ENCODE measurements at regions not wholly inside any gene's neighbourhood (a gene's known extent, or its start where the extent isn't known, plus 50 kb on each side); places are given as distances from the start of the nearest gene placed in this dataset.
"Not testable (repeated sequence)": the region's sequence is repeated elsewhere in the genome, so short reads cannot be mapped to it uniquely, and the experiment has no call there.

DNA sequence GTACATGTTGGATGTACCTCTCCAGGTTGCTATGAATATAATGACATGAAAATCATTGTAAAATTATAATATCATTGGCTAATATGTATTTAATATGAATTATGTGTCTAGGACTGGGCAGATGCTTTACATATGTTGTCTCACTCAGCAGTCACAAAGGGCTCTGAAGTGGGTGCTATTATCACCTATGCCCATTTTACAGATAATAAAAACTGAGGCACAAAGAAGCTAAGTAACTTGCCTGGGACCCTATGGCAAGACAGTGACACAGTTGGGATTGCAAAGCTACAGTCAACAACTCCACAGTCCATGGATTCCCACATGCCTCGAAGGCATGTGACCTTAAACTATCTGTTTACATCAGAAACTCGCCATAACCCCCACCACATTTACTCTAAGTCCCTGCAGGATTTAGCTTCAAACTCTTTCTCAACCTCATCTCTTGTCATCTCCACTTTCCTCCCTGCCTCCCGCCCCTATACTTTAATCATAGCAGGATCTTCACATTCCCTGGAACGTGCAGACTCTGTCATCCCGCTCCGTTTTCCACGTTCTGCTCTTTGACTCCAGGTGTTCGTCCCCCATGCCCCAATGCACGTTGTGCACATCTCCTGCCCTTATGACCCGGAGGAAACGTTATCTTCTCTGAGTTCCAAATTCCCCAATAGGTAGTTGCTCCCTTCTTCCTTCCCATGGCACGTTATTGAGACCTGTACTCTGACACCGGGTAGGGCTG, 143.0 kb upstream of the NRIP1 start:
- H4K20me1 ChIP-seq (ENCODE audit: insufficient read depth, low read depth, low read length): no peaks in the 10 kb centered on the region
- H3K4me3 ChIP-seq (ENCODE audit: low read length): no peak overlapping the region

DNA sequence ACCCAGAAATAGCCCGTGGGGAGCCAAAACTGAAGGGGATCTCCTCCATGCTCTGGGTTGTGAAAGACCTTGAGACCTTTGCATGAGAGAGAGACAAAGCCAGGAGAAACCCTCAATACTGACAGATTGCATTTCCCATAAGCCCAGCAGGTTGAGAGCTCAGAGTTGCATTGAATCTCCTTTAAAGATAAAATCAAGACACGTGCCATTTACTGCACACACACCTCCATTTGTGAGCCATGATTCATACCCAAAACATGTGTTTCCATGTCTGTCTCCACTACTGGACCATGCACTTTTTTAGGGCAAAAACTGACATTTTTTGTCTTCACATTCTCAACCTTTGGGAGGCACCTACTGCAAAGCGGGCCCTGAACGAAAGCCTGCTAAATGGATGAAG, 144.0 kb upstream of the NRIP1 start:
- H3K4me1 ChIP-seq (ENCODE audit: low read length): peaks cover 12% of the 10 kb centered on the region
- H3K9me2 ChIP-seq (replicated peaks; ENCODE audit: insufficient read depth, low read length): no peaks in the 10 kb centered on the region
- no peaks in the 10 kb centered on the region for H3K27me3 ChIP-seq (ENCODE audit: low read length)
- no peaks in the 10 kb centered on the region for H4K20me1 ChIP-seq (ENCODE audit: insufficient read depth, low read depth, low read length)
- no peak overlapping the region for H3K4me2 ChIP-seq (ENCODE audit: low read depth, low read length, poor library complexity, severe bottlenecking)
- H3K4me3 ChIP-seq (ENCODE audit: low read length): no peak overlapping the region
- no peak overlapping the region for H3K9ac ChIP-seq (ENCODE audit: low read length)
- no peaks in the 10 kb centered on the region for H3K9me3 ChIP-seq (ENCODE audit: low read length)
- no peaks in the 10 kb centered on the region for H3K79me2 ChIP-seq (ENCODE audit: low read length)
- H2AFZ ChIP-seq (ENCODE audit: low read length): no peak overlapping the region
- no peak for DNase-seq
- no peaks in the 10 kb centered on the region for H3K36me3 ChIP-seq (ENCODE audit: insufficient read depth, low read length)
- no peak overlapping the region for H3K27ac ChIP-seq (ENCODE audit: low read length)

More for the DNA sequence above, 143.0 kb upstream of the NRIP1 start:
- Histone ChIP-seq H3K36me3 (ENCODE audit: insufficient read depth, low read length) (no peaks in the 10 kb centered on the region), H3K9ac (ENCODE audit: low read length) (no peak overlapping the region), H3K9me2 (replicated peaks; ENCODE audit: insufficient read depth, low read length) (no peaks in the 10 kb centered on the region), H2AFZ (ENCODE audit: low read length) (no peak overlapping the region), H3K4me2 (ENCODE audit: low read depth, low read length, poor library complexity, severe bottlenecking) (no peak overlapping the region), H3K4me1 (ENCODE audit: low read length) (peaks cover 12% of the 10 kb centered on the region), H3K79me2 (ENCODE audit: low read length) (no peaks in the 10 kb centered on the region), H3K9me3 (ENCODE audit: low read length) (no peaks in the 10 kb centered on the region), H3K27me3 (ENCODE audit: low read length) (no peaks in the 10 kb centered on the region), H3K27ac (ENCODE audit: low read length) (no peak overlapping the region)
- no peak for DNase-seq

DNA sequence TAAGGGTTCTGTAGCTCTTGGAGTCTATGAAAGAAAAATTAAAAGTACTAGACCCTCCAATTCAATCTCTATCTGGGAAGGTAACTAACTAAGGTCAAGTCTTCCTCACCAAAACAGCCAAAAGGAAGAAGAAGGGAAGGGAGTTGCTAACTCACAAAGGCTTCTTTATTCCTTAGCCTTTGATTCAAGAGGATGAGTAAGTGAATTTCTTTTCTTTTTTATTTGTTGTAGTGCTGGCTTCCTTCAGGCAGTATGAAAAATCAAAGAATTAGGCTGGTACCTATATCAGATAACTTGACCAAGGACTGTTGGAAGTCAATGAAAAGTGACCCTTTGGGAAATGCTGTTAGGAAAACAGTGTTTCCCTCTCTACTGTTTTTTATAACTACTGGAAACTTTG, 144.4 kb upstream of the NRIP1 start:
- DNase-seq: no peak
- H3K4me2 ChIP-seq (ENCODE audit: low read depth, low read length, poor library complexity, severe bottlenecking): no peak overlapping the region
- H3K9me3 ChIP-seq (ENCODE audit: low read length): no peaks in the 10 kb centered on the region

GRCh38 chr21:15210235-15210678, 145.5 kb upstream of the NRIP1 start:
- H3K4me3 ChIP-seq (ENCODE audit: low read length): no peak overlapping the region
- no peak overlapping the region for H3K27ac ChIP-seq (ENCODE audit: low read length)
- peaks cover 12% of the 10 kb centered on the region for H3K4me1 ChIP-seq (ENCODE audit: low read length)
- no peak for DNase-seq
- no peaks in the 10 kb centered on the region for H3K79me2 ChIP-seq (ENCODE audit: low read length)
- H3K36me3 ChIP-seq (ENCODE audit: insufficient read depth, low read length): no peaks in the 10 kb centered on the region
- H3K9me2 ChIP-seq (replicated peaks; ENCODE audit: insufficient read depth, low read length): no peaks in the 10 kb centered on the region
- no peak overlapping the region for H3K9ac ChIP-seq (ENCODE audit: low read length)
- no peaks in the 10 kb centered on the region for H3K9me3 ChIP-seq (ENCODE audit: low read length)
- H3K27me3 ChIP-seq (ENCODE audit: low read length): no peaks in the 10 kb centered on the region
- H3K4me2 ChIP-seq (ENCODE audit: low read depth, low read length, poor library complexity, severe bottlenecking): no peak overlapping the region
- H4K20me1 ChIP-seq (ENCODE audit: insufficient read depth, low read depth, low read length): no peaks in the 10 kb centered on the region
- H2AFZ ChIP-seq (ENCODE audit: low read length): no peak overlapping the region

More for the DNA sequence above, 144.4 kb upstream of the NRIP1 start:
- Histone ChIP-seq H3K27ac (ENCODE audit: low read length) (no peak overlapping the region), H3K4me1 (ENCODE audit: low read length) (peaks cover 12% of the 10 kb centered on the region), H2AFZ (ENCODE audit: low read length) (no peak overlapping the region), H3K9me2 (replicated peaks; ENCODE audit: insufficient read depth, low read length) (no peaks in the 10 kb centered on the region), H3K27me3 (ENCODE audit: low read length) (no peaks in the 10 kb centered on the region), H3K79me2 (ENCODE audit: low read length) (no peaks in the 10 kb centered on the region), H3K36me3 (ENCODE audit: insufficient read depth, low read length) (no peaks in the 10 kb centered on the region), H3K9ac (ENCODE audit: low read length) (no peak overlapping the region), H4K20me1 (ENCODE audit: insufficient read depth, low read depth, low read length) (no peaks in the 10 kb centered on the region), H3K4me3 (ENCODE audit: low read length) (no peak overlapping the region)

- no peaks in the 10 kb centered on the region for H3K79me2 ChIP-seq (ENCODE audit: low read length)
- no peak for DNase-seq
- H3K9ac ChIP-seq (ENCODE audit: low read length): no peak overlapping the region
- H3K27me3 ChIP-seq (ENCODE audit: low read length): no peaks in the 10 kb centered on the region
- H2AFZ ChIP-seq (ENCODE audit: low read length): no peak overlapping the region
- H3K36me3 ChIP-seq (ENCODE audit: insufficient read depth, low read length): no peaks in the 10 kb centered on the region
- H3K9me3 ChIP-seq (ENCODE audit: low read length): no peaks in the 10 kb centered on the region
- H3K27ac ChIP-seq (ENCODE audit: low read length): no peak overlapping the region
- H4K20me1 ChIP-seq (ENCODE audit: insufficient read depth, low read depth, low read length): no peaks in the 10 kb centered on the region
- H3K4me1 ChIP-seq (ENCODE audit: low read length): peaks cover 6% of the 10 kb centered on the region
- H3K4me3 ChIP-seq (ENCODE audit: low read length): no peak overlapping the region
- H3K4me2 ChIP-seq (ENCODE audit: low read depth, low read length, poor library complexity, severe bottlenecking): no peak overlapping the region
- H3K9me2 ChIP-seq (replicated peaks; ENCODE audit: insufficient read depth, low read length): no peaks in the 10 kb centered on the region
These were observed 146.8 kb upstream of the NRIP1 start for GRCh38 chr21:15211491-15212133.

DNA sequence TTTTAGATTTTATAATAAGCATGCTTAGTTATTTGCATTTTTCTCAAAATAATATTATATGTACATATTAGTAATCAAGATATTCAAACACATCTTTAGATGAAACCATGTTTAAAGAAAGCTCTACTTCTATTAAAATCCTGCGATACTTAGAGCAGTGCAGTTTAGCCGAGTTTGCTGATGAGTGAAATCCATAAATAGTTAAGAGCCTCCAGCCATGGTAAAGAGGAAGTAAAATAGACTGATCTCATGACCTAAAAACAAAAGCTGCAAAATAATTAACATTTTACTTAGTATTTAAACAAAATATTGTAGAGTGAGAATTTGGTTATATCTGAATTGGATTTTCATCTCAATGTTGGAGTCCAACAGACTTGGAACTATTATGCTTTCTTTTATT, 147.4 kb upstream of the NRIP1 start:
- Histone ChIP-seq H3K36me3 (ENCODE audit: insufficient read depth, low read length) (no peaks in the 10 kb centered on the region), H3K4me1 (ENCODE audit: low read length) (peaks cover under 1% of the 10 kb centered on the region), H3K4me2 (ENCODE audit: low read depth, low read length, poor library complexity, severe bottlenecking) (no peak overlapping the region), H2AFZ (ENCODE audit: low read length) (no peak overlapping the region), H3K4me3 (ENCODE audit: low read length) (no peak overlapping the region), H3K27ac (ENCODE audit: low read length) (no peak overlapping the region), H4K20me1 (ENCODE audit: insufficient read depth, low read depth, low read length) (no peaks in the 10 kb centered on the region), H3K79me2 (ENCODE audit: low read length) (no peaks in the 10 kb centered on the region), H3K9me3 (ENCODE audit: low read length) (no peaks in the 10 kb centered on the region), H3K27me3 (ENCODE audit: low read length) (no peaks in the 10 kb centered on the region), H3K9me2 (replicated peaks; ENCODE audit: insufficient read depth, low read length) (no peaks in the 10 kb centered on the region), H3K9ac (ENCODE audit: low read length) (no peak overlapping the region)
- DNase-seq: no peak

DNA sequence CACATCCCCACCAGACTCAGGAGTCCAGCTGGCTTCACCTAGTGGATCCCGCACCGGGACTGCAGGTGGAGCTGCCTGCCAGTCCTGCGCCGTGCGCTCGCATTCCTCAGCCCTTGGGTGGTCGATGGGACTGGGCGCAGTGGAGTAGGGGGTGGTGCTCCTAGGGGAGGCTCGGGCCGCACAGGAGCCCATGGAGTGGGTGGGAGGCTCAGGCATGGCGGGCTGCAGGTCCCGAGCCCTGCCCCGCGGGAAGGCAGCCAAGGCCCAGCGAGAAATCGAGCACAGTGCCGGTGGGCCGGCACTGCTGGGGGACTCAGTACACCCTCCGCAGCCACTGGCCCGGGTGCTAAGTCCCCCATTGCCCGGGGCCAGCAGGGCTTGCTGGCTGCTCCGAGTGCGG, 153.7 kb upstream of the NRIP1 start:
- H3K36me3 ChIP-seq (ENCODE audit: insufficient read depth, low read length); H3K9ac ChIP-seq (ENCODE audit: low read length); H3K4me3 ChIP-seq (ENCODE audit: low read length); H3K27ac ChIP-seq (ENCODE audit: low read length); H2AFZ ChIP-seq (ENCODE audit: low read length); H3K27me3 ChIP-seq (ENCODE audit: low read length); DNase-seq; H3K9me2 ChIP-seq (replicated peaks; ENCODE audit: insufficient read depth, low read length); H4K20me1 ChIP-seq (ENCODE audit: insufficient read depth, low read depth, low read length); H3K9me3 ChIP-seq (ENCODE audit: low read length); H3K4me1 ChIP-seq (ENCODE audit: low read length); H3K79me2 ChIP-seq (ENCODE audit: low read length); H3K4me2 ChIP-seq (ENCODE audit: low read depth, low read length, poor library complexity, severe bottlenecking): not testable (repeated sequence)

- Histone ChIP-seq H3K79me2 (ENCODE audit: low read length) (no peaks in the 10 kb centered on the region), H3K36me3 (ENCODE audit: insufficient read depth, low read length) (no peaks in the 10 kb centered on the region), H3K4me2 (ENCODE audit: low read depth, low read length, poor library complexity, severe bottlenecking) (no peak overlapping the region), H3K4me1 (ENCODE audit: low read length) (no peaks in the 10 kb centered on the region), H3K4me3 (ENCODE audit: low read length) (no peak overlapping the region), H3K27me3 (ENCODE audit: low read length) (no peaks in the 10 kb centered on the region), H4K20me1 (ENCODE audit: insufficient read depth, low read depth, low read length) (no peaks in the 10 kb centered on the region), H3K9me3 (ENCODE audit: low read length) (no peaks in the 10 kb centered on the region; the same call in 1 of the 2 replicates), H3K9me2 (replicated peaks; ENCODE audit: insufficient read depth, low read length) (no peaks in the 10 kb centered on the region), H3K9ac (ENCODE audit: low read length) (no peak overlapping the region), H2AFZ (ENCODE audit: low read length) (no peak overlapping the region), H3K27ac (ENCODE audit: low read length) (no peak overlapping the region)
- no peak for DNase-seq
These were observed 154.2 kb upstream of the NRIP1 start for GRCh38 chr21:15219039-15219438.

Data from Karpas-422 (cell line).